SK-N-SH (cell line): ENCODE measurements at regions not wholly inside any gene's neighbourhood (a gene's known extent, or its start where the extent isn't known, plus 50 kb on each side); places are given as distances from the start of the nearest gene placed in this dataset.

Experiments
- CTCF ChIA-PET: fragments of 300-600, 350-600 bp; formaldehyde crosslinking; extraction: SDS; loops from one replicate; lab custom pipeline; 2021; lab: Yijun Ruan, JAX
- POLR2A ChIA-PET: fragments of 350-600 bp; sonication (Branson Sonifier 250); formaldehyde crosslinking; extraction: SDS; loops from one replicate; lab custom pipeline; 2020; ENCODE audit warnings: antibody characterized with exemption, inconsistent platforms; lab: Yijun Ruan, JAX
- DNase-seq: peaks from one replicate; pipeline ENCODE4 v3.0.0; 2012
- H2AFZ ChIP-seq: fragments of 200-600 bp; sonication (generic); 2 replicates; pipeline ENCODE4 v1.8.1; 2016; ENCODE audit warnings: antibody characterized with exemption, mild to moderate bottlenecking, low read depth
- H3F3A ChIP-seq: fragments of 200-600 bp; sonication (generic); replicated peaks from 2 replicates; pipeline ENCODE3; 2016; ENCODE audit warnings: antibody characterized with exemption, mild to moderate bottlenecking; ENCODE audit not compliant: insufficient read depth
- H3K27ac ChIP-seq, 2 experiments: fragments of 200-500 bp in 1 of 2; fragments of 200-600 bp in 1 of 2; sonication (Bioruptor generic) in 1 of 2; sonication (generic), shearing (Covaris generic) in 1 of 2; 2 replicates each; pipeline versions ENCODE4 v1.5.1 to v1.6.1; 2014 to 2016; ENCODE audit warnings: low read depth in 2 of 2, inconsistent platforms in 1 of 2, low read length in 1 of 2, mild to moderate bottlenecking in 1 of 2, mixed read lengths in 1 of 2
- H3K27me3 ChIP-seq: fragments of 200-600 bp; sonication (generic), shearing (Covaris generic); 2 replicates; pipeline ENCODE4 v1.6.1; 2016; ENCODE audit warnings: mixed run types; ENCODE audit not compliant: insufficient read depth
- H3K36me3 ChIP-seq, 2 experiments: fragments of 200-500 bp in 1 of 2; fragments of 200-600 bp in 1 of 2; sonication (Bioruptor generic) in 1 of 2; sonication (generic) in 1 of 2; replicated peaks in 1 of 2; 2 replicates each; pipeline versions ENCODE3 to v1.5.1; 2014 to 2016; ENCODE audit warnings: low read length in 1 of 2, mild to moderate bottlenecking in 1 of 2; ENCODE audit not compliant: insufficient read depth in 2 of 2, control insufficient read depth in 1 of 2
- H3K4me1 ChIP-seq, 2 experiments: fragments of 200-500 bp in 1 of 2; fragments of 200-600 bp in 1 of 2; sonication (Bioruptor generic) in 1 of 2; sonication (generic), shearing (Covaris generic) in 1 of 2; 2 replicates each; pipeline versions ENCODE4 v1.5.1 to v1.6.1; 2014 to 2016; ENCODE audit warnings: low read depth in 1 of 2, low read length in 1 of 2, mixed run types in 1 of 2; ENCODE audit not compliant: insufficient read depth in 2 of 2, control insufficient read depth in 1 of 2
- H3K4me2 ChIP-seq: fragments of 200-600 bp; sonication (generic), shearing (Covaris generic); 2 replicates; pipeline ENCODE4 v1.6.1; 2017; ENCODE audit warnings: mixed run types
- H3K4me3 ChIP-seq, 2 experiments: fragments of 200-500 bp in 1 of 2; fragments of 200-600 bp in 1 of 2; sonication (Bioruptor generic) in 1 of 2; sonication (generic), shearing (Covaris generic) in 1 of 2; 2 replicates each; pipeline versions ENCODE4 v1.5.1 to v1.8.1; 2014 to 2016; ENCODE audit warnings: low read depth in 2 of 2, inconsistent platforms in 1 of 2, low read length in 1 of 2, mild to moderate bottlenecking in 1 of 2, mixed read lengths in 1 of 2, moderate library complexity in 1 of 2
- H3K79me2 ChIP-seq: fragments of 200-600 bp; sonication (generic); 2 replicates; pipeline ENCODE4 v1.8.1; 2017; ENCODE audit warnings: mild to moderate bottlenecking; ENCODE audit not compliant: insufficient read depth
- H3K9ac ChIP-seq: fragments of 200-600 bp; sonication (generic); 2 replicates; pipeline ENCODE4 v1.6.1; 2017; ENCODE audit warnings: mixed run types
- H3K9me2 ChIP-seq: fragments of 200-600 bp; sonication (generic); 2 replicates; pipeline ENCODE4 v1.6.1; 2017; ENCODE audit warnings: mixed run types
- H3K9me3 ChIP-seq: fragments of 200-600 bp; sonication (generic); 2 replicates; pipeline ENCODE4 v1.6.1; 2017; ENCODE audit warnings: mixed run types, mild to moderate bottlenecking, moderate library complexity
- H4K20me1 ChIP-seq: fragments of 200-600 bp; sonication (generic); 2 replicates; pipeline ENCODE4 v1.6.1; 2017; ENCODE audit warnings: mild to moderate bottlenecking, mixed run types; ENCODE audit not compliant: insufficient read depth
- CHD2 ChIP-seq: fragments of 150-350 bp; IDR thresholded peaks from 2 replicates; pipeline ENCODE4 v1.6.1; 2018; ENCODE audit warnings: low read length; ENCODE audit not compliant: partially characterized antibody
- ELF1 ChIP-seq: IDR thresholded peaks from 2 replicates; pipeline ENCODE4 v1.4.0; 2012
- EP300 ChIP-seq, 2 experiments: IDR thresholded peaks; 2 replicates each; pipeline versions ENCODE4 v1.4.0 to v1.6.1; 2012; ENCODE audit warnings: borderline replicate concordance in 1 of 2, low read depth in 1 of 2, low read length in 1 of 2
- EZH2phosphoT487 ChIP-seq: fragments of 200-600 bp; sonication (generic); IDR thresholded peaks from 2 replicates; pipeline ENCODE4 v1.6.1; 2017; ENCODE audit warnings: low read depth, mixed run types, mild to moderate bottlenecking, antibody characterized with exemption, moderate library complexity, borderline replicate concordance
- FOSL2 ChIP-seq: IDR thresholded peaks from 2 replicates; pipeline ENCODE4 v1.4.0; 2012; ENCODE audit warnings: low read depth, mild to moderate bottlenecking, moderate library complexity, borderline replicate concordance
- FOXM1 ChIP-seq: IDR thresholded peaks from 2 replicates; pipeline ENCODE4 v1.4.0; 2012; ENCODE audit warnings: low read depth, mild to moderate bottlenecking
- GABPA ChIP-seq: IDR thresholded peaks from 2 replicates; pipeline ENCODE4 v1.4.0; 2012; ENCODE audit warnings: low read depth, mild to moderate bottlenecking
- GATA2 ChIP-seq: sonication (generic); formaldehyde crosslinking; IDR thresholded peaks from 2 replicates; pipeline ENCODE4 v1.5.0; 2020; ENCODE audit warnings: mild to moderate bottlenecking, missing genetic modification reagents
- JUND ChIP-seq: IDR thresholded peaks from 2 replicates; pipeline ENCODE4 v1.4.0; 2012
- MXI1 ChIP-seq: IDR thresholded peaks from 2 replicates; pipeline ENCODE4 v1.6.1; 2012; ENCODE audit warnings: mild to moderate bottlenecking, low read depth, low read length, improper control_type of control experiment
- NRF1 ChIP-seq: IDR thresholded peaks from 2 replicates; pipeline ENCODE4 v1.6.1; 2012; ENCODE audit warnings: low read depth, mild to moderate bottlenecking, low read length
- RCOR1 ChIP-seq: fragments of 150-350 bp; IDR thresholded peaks from 2 replicates; pipeline ENCODE4 v1.6.1; 2017; ENCODE audit warnings: antibody characterized with exemption, low read length
- SIN3A ChIP-seq: IDR thresholded peaks from 2 replicates; pipeline ENCODE4 v1.6.1; 2012; ENCODE audit warnings: low read depth, mild to moderate bottlenecking, low read length, moderate library complexity, borderline replicate concordance
- SMC3 ChIP-seq: IDR thresholded peaks from 2 replicates; pipeline ENCODE4 v1.6.1; 2012; ENCODE audit warnings: low read depth, low read length, improper control_type of control experiment
- TAF1 ChIP-seq: IDR thresholded peaks from 2 replicates; pipeline ENCODE4 v1.6.1; 2012; ENCODE audit warnings: low read depth, mild to moderate bottlenecking, low read length, moderate library complexity, borderline replicate concordance
- TCF12 ChIP-seq: IDR thresholded peaks from 2 replicates; pipeline ENCODE4 v1.4.0; 2012
- TEAD4 ChIP-seq: IDR thresholded peaks from 2 replicates; pipeline ENCODE4 v1.4.0; 2012; ENCODE audit warnings: mild to moderate bottlenecking, borderline replicate concordance; ENCODE audit not compliant: insufficient read depth
- YY1 ChIP-seq: IDR thresholded peaks from 2 replicates; pipeline ENCODE4 v1.4.0; 2012; ENCODE audit warnings: low read depth, mild to moderate bottlenecking
- WGBS: methylation state at CpG from one replicate; pipeline ENCODE4 v1.1.6; 2017; ENCODE audit warnings: low lambda C conversion rate; 5-methylcytosine and 5-hydroxymethylcytosine counted together
- TF ChIP-seq, protein P1 (sequence below): IDR thresholded peaks from 2 replicates; pipeline ENCODE4 v1.4.0; 2012; ENCODE audit warnings: low read depth, borderline replicate concordance
- TF ChIP-seq, protein P2 (sequence below): IDR thresholded peaks from 2 replicates; pipeline ENCODE4; 2012
- TF ChIP-seq, protein P3 (sequence below): IDR thresholded peaks from 2 replicates; pipeline ENCODE4 v1.4.0; 2012; ENCODE audit warnings: low read depth
- TF ChIP-seq, protein P4 (sequence below): IDR thresholded peaks from 2 replicates; pipeline ENCODE4 v1.4.0; 2012; ENCODE audit warnings: low read depth, borderline replicate concordance

DNA sequence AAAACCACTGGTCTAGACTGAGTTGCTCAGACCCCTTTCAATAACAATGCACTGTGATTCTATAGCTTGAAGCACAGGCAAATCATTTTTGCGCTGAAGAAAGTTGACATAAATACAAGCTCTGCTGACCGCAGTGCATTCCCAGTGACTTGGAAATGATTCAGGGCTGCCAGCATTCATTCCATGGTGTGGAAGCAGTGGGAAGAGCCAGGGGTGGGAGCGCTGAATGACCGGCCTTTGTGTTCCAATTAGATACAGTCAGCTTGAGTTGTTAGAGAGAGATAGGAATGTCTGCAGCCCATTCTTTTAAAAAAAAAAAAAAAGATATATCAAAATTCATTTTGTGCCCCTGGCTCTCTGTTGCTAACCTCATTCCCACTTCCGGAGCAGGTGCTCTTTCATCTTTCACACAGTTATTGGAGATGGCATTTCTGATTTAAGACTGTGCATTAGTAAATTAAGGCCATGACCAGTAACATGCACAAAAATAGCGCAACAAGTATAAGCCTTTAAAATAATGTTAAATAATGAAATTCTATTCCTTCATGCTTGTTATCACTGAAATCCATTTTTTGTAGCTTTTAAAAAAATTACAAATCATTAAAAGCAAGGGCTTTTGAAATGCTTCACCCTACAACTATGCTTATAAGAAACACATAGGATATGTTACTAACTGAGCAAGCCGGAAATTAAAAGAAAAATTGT is 59.4 kb upstream of the CTLA4 start (continued):
- TF ChIP-seq, protein P1, sequence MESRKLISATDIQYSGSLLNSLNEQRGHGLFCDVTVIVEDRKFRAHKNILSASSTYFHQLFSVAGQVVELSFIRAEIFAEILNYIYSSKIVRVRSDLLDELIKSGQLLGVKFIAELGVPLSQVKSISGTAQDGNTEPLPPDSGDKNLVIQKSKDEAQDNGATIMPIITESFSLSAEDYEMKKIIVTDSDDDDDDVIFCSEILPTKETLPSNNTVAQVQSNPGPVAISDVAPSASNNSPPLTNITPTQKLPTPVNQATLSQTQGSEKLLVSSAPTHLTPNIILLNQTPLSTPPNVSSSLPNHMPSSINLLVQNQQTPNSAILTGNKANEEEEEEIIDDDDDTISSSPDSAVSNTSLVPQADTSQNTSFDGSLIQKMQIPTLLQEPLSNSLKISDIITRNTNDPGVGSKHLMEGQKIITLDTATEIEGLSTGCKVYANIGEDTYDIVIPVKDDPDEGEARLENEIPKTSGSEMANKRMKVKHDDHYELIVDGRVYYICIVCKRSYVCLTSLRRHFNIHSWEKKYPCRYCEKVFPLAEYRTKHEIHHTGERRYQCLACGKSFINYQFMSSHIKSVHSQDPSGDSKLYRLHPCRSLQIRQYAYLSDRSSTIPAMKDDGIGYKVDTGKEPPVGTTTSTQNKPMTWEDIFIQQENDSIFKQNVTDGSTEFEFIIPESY, result 0 out of 2 replicates have a peak, but pooled peaks have one; percentile 4
- TF ChIP-seq, protein P2, sequence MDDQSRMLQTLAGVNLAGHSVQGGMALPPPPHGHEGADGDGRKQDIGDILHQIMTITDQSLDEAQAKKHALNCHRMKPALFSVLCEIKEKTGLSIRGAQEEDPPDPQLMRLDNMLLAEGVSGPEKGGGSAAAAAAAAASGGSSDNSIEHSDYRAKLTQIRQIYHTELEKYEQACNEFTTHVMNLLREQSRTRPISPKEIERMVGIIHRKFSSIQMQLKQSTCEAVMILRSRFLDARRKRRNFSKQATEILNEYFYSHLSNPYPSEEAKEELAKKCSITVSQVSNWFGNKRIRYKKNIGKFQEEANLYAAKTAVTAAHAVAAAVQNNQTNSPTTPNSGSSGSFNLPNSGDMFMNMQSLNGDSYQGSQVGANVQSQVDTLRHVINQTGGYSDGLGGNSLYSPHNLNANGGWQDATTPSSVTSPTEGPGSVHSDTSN, result peak; percentile 83; the same call in 1 of the 2 replicates
- no peak for TF ChIP-seq GABPA
- TF ChIP-seq GATA2, result no peak
- TF ChIP-seq SMC3, result no peak
- peak; percentile 93 for TF ChIP-seq TCF12
- TF ChIP-seq, protein P3, sequence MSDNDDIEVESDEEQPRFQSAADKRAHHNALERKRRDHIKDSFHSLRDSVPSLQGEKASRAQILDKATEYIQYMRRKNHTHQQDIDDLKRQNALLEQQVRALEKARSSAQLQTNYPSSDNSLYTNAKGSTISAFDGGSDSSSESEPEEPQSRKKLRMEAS, result peak; percentile 56
- peak; percentile 56; the same call in 1 of the 2 replicates for TF ChIP-seq JUND

DNA sequence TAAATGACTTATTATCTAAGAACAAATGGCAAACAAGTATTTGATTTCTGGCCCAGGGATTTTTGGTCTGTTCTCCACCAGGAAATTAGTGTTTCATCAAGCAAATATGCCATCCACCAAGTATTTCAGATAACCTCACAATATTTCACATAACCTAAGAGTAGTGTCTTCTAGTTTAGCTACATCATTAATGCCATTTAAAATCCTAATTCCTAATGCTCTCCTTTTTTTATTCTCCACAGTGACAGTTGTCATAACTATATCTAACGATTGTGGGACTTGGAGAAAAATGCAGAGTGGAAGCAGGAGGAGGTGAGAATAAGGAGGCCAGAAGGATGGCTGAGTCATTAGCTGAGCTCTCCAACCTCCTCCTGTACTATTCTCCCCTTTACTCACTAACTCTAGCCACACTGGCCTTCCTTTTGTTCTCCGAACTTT is 58.5 kb upstream of the CTLA4 start:
- 49% methylated on average over 2 of the region's 2 CpGs for WGBS
- H3K4me2 ChIP-seq, result peak overlapping the region; percentile 25; the same call in 1 of the 2 replicates
- no peaks in the 10 kb centered on the region for H4K20me1 ChIP-seq
- no peaks in the 10 kb centered on the region for H3K9me2 ChIP-seq
- H3F3A ChIP-seq, result peaks cover 54% of the 10 kb centered on the region
- H3K27me3 ChIP-seq, result no peaks in the 10 kb centered on the region
- H2AFZ ChIP-seq, result 0 out of 2 replicates have a peak overlapping the region, but pooled peaks have one; percentile 14
- no peak for DNase-seq
- peak overlapping the region; percentile 81 to 96; a peak in 3 of 4 replicates for H3K27ac ChIP-seq
- POLR2A ChIA-PET, result no interaction called here
- H3K4me3 ChIP-seq, result no peak overlapping the region
- 0 out of 2 replicates have a peak, but pooled peaks cover 5% of the 10 kb centered on the region for H3K9me3 ChIP-seq
- H3K4me1 ChIP-seq, result peaks cover 4 to 52% of the 10 kb centered on the region in 2 experiments
- H3K79me2 ChIP-seq, result no peaks in the 10 kb centered on the region
- H3K9ac ChIP-seq, result peak overlapping the region; percentile 65
- CTCF ChIA-PET, result interaction anchor here (1.0 to 1.1 kb wide), 2 partner anchors 58 to 101 kb away, joined by 3 read pairs; no protein-coding TSS in a partner anchor
- no peaks in the 10 kb centered on the region for H3K36me3 ChIP-seq
- TF ChIP-seq GATA2 (no peak), MXI1 (no peak), FOXM1 (peak; percentile 33; the same call in 1 of the 2 replicates), EZH2phosphoT487 (no peak), TEAD4 (peak; percentile 76), EP300 (IDR thresholded peaks at IDR 0.05; ENCODE audit: borderline replicate concordance in 1 of 2, low read depth in 1 of 2, low read length in 1 of 2) (no peak), SMC3 (no peak), JUND (peak; percentile 57; the same call in 1 of the 2 replicates), TAF1 (no peak), NRF1 (no peak), YY1 (no peak), RCOR1 (no peak), ELF1 (no peak), CHD2 (no peak), SIN3A (no peak), FOSL2 (no peak; the same call in 1 of the 2 replicates), TCF12 (peak; percentile 67)
- TF ChIP-seq, protein P3, result no peak
- TF ChIP-seq, protein P4, sequence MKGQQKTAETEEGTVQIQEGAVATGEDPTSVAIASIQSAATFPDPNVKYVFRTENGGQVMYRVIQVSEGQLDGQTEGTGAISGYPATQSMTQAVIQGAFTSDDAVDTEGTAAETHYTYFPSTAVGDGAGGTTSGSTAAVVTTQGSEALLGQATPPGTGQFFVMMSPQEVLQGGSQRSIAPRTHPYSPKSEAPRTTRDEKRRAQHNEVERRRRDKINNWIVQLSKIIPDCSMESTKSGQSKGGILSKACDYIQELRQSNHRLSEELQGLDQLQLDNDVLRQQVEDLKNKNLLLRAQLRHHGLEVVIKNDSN, result no peak
- TF ChIP-seq, protein P2, result peak; percentile 72
